ENCODE measurements at regions not wholly inside any gene's neighbourhood (a gene's known extent, or its start where the extent isn't known, plus 50 kb on each side); places are given as distances from the start of the nearest gene placed in this dataset.
"Not testable (repeated sequence)": the region's sequence is repeated elsewhere in the genome, so short reads cannot be mapped to it uniquely, and the experiment has no call there.

- Histone ChIP-seq H3K27ac (ENCODE audit: low read length) (no peak overlapping the region), H3K4me1 (ENCODE audit: control insufficient read depth, insufficient read depth, low read length) (no peaks in the 10 kb centered on the region), H3K4me3 (ENCODE audit: low read length) (no peak overlapping the region), H3K36me3 (ENCODE audit: control insufficient read depth, insufficient read depth, low read length) (no peaks in the 10 kb centered on the region), H3K9me3 (ENCODE audit: control insufficient read depth, insufficient read depth, low read length) (no peaks in the 10 kb centered on the region), H3K27me3 (ENCODE audit: control insufficient read depth, insufficient read depth, low read length) (no peaks in the 10 kb centered on the region)
- no peak for DNase-seq (ENCODE audit: low read depth, low spot score)
- WGBS (ENCODE audit: insufficient coverage, insufficient read length): no CpG with 5 or more reads among the region's 2 CpGs
Observed at GRCh38 chr13:26861941-26862340, 101.4 kb upstream of the GPR12 start.

- Histone ChIP-seq H3K4me1 (ENCODE audit: control insufficient read depth, insufficient read depth, low read length) (no peaks in the 10 kb centered on the region), H3K27me3 (ENCODE audit: control insufficient read depth, insufficient read depth, low read length) (no peaks in the 10 kb centered on the region), H3K9me3 (ENCODE audit: control insufficient read depth, insufficient read depth, low read length) (no peaks in the 10 kb centered on the region), H3K36me3 (ENCODE audit: control insufficient read depth, insufficient read depth, low read length) (no peaks in the 10 kb centered on the region), H3K4me3 (ENCODE audit: low read length) (no peak overlapping the region), H3K27ac (ENCODE audit: low read length) (no peak overlapping the region)
- no CpG with 5 or more reads among the region's 5 CpGs for WGBS (ENCODE audit: insufficient coverage, insufficient read length)
- no peak for DNase-seq (ENCODE audit: low read depth, low spot score)
Observed at GRCh38 chr13:26855921-26856320, 95.3 kb upstream of the GPR12 start.

- no CpG with 5 or more reads among the region's 3 CpGs for WGBS (ENCODE audit: insufficient coverage, insufficient read length)
- Histone ChIP-seq H3K27ac (ENCODE audit: low read length) (no peak overlapping the region), H3K27me3 (ENCODE audit: control insufficient read depth, insufficient read depth, low read length) (no peaks in the 10 kb centered on the region), H3K36me3 (ENCODE audit: control insufficient read depth, insufficient read depth, low read length) (no peaks in the 10 kb centered on the region), H3K4me1 (ENCODE audit: control insufficient read depth, insufficient read depth, low read length) (no peaks in the 10 kb centered on the region), H3K9me3 (ENCODE audit: control insufficient read depth, insufficient read depth, low read length) (no peaks in the 10 kb centered on the region), H3K4me3 (ENCODE audit: low read length) (no peak overlapping the region)
- DNase-seq (ENCODE audit: low read depth, low spot score): no peak
Observed at GRCh38 chr13:26855071-26855470, 94.5 kb upstream of the GPR12 start.

GRCh38 chr13:26853323-26853722, 92.7 kb upstream of the GPR12 start:
- H3K27me3 ChIP-seq (ENCODE audit: control insufficient read depth, insufficient read depth, low read length): no peaks in the 10 kb centered on the region
- H3K36me3 ChIP-seq (ENCODE audit: control insufficient read depth, insufficient read depth, low read length): no peaks in the 10 kb centered on the region
- no peaks in the 10 kb centered on the region for H3K9me3 ChIP-seq (ENCODE audit: control insufficient read depth, insufficient read depth, low read length)
- H3K4me3 ChIP-seq (ENCODE audit: low read length): no peak overlapping the region
- WGBS (ENCODE audit: insufficient coverage, insufficient read length): no CpG with 5 or more reads among the region's 2 CpGs
- no peak overlapping the region for H3K27ac ChIP-seq (ENCODE audit: low read length)
- H3K4me1 ChIP-seq (ENCODE audit: control insufficient read depth, insufficient read depth, low read length): no peaks in the 10 kb centered on the region
- DNase-seq (ENCODE audit: low read depth, low spot score): no peak

GRCh38 chr13:26847281-26847680, 86.7 kb upstream of the GPR12 start:
- Histone ChIP-seq H3K36me3 (ENCODE audit: control insufficient read depth, insufficient read depth, low read length) (no peaks in the 10 kb centered on the region), H3K27ac (ENCODE audit: low read length) (no peak overlapping the region), H3K27me3 (ENCODE audit: control insufficient read depth, insufficient read depth, low read length) (no peaks in the 10 kb centered on the region), H3K4me3 (ENCODE audit: low read length) (no peak overlapping the region), H3K9me3 (ENCODE audit: control insufficient read depth, insufficient read depth, low read length) (no peaks in the 10 kb centered on the region), H3K4me1 (ENCODE audit: control insufficient read depth, insufficient read depth, low read length) (no peaks in the 10 kb centered on the region)
- DNase-seq (ENCODE audit: low read depth, low spot score): no peak
- no CpG with 5 or more reads among the region's 1 CpG for WGBS (ENCODE audit: insufficient coverage, insufficient read length)

GRCh38 chr13:26845063-26845462, 84.5 kb upstream of the GPR12 start:
- not testable (repeated sequence) for H3K36me3 ChIP-seq (ENCODE audit: control insufficient read depth, insufficient read depth, low read length); H3K9me3 ChIP-seq (ENCODE audit: control insufficient read depth, insufficient read depth, low read length); H3K4me3 ChIP-seq (ENCODE audit: low read length); H3K27ac ChIP-seq (ENCODE audit: low read length); H3K27me3 ChIP-seq (ENCODE audit: control insufficient read depth, insufficient read depth, low read length); H3K4me1 ChIP-seq (ENCODE audit: control insufficient read depth, insufficient read depth, low read length); DNase-seq (ENCODE audit: low read depth, low spot score)
- WGBS (ENCODE audit: insufficient coverage, insufficient read length): no CpG with 5 or more reads among the region's 7 CpGs

GRCh38 chr13:26839682-26840081, 79.1 kb upstream of the GPR12 start:
- no peak overlapping the region for H3K27ac ChIP-seq (ENCODE audit: low read length)
- no CpG with 5 or more reads among the region's 4 CpGs for WGBS (ENCODE audit: insufficient coverage, insufficient read length)
- no peaks in the 10 kb centered on the region for H3K27me3 ChIP-seq (ENCODE audit: control insufficient read depth, insufficient read depth, low read length)
- no peaks in the 10 kb centered on the region for H3K36me3 ChIP-seq (ENCODE audit: control insufficient read depth, insufficient read depth, low read length)
- no peak overlapping the region for H3K4me3 ChIP-seq (ENCODE audit: low read length)
- no peaks in the 10 kb centered on the region for H3K9me3 ChIP-seq (ENCODE audit: control insufficient read depth, insufficient read depth, low read length)
- no peaks in the 10 kb centered on the region for H3K4me1 ChIP-seq (ENCODE audit: control insufficient read depth, insufficient read depth, low read length)
- no peak for DNase-seq (ENCODE audit: low read depth, low spot score)

- WGBS (ENCODE audit: insufficient coverage, insufficient read length): no CpG with 5 or more reads among the region's 2 CpGs
- Histone ChIP-seq H3K9me3 (ENCODE audit: control insufficient read depth, insufficient read depth, low read length) (no peaks in the 10 kb centered on the region), H3K4me3 (ENCODE audit: low read length) (no peak overlapping the region), H3K4me1 (ENCODE audit: control insufficient read depth, insufficient read depth, low read length) (no peaks in the 10 kb centered on the region), H3K36me3 (ENCODE audit: control insufficient read depth, insufficient read depth, low read length) (no peaks in the 10 kb centered on the region), H3K27ac (ENCODE audit: low read length) (no peak overlapping the region), H3K27me3 (ENCODE audit: control insufficient read depth, insufficient read depth, low read length) (no peaks in the 10 kb centered on the region; the same call in 1 of the 2 replicates)
- no peak for DNase-seq (ENCODE audit: low read depth, low spot score)
Observed at GRCh38 chr13:26838821-26839220, 78.2 kb upstream of the GPR12 start.

- no peak overlapping the region for H3K27ac ChIP-seq (ENCODE audit: low read length)
- no peak for DNase-seq (ENCODE audit: low read depth, low spot score)
- H3K36me3 ChIP-seq (ENCODE audit: control insufficient read depth, insufficient read depth, low read length): no peaks in the 10 kb centered on the region
- H3K9me3 ChIP-seq (ENCODE audit: control insufficient read depth, insufficient read depth, low read length): no peaks in the 10 kb centered on the region
- H3K4me1 ChIP-seq (ENCODE audit: control insufficient read depth, insufficient read depth, low read length): no peaks in the 10 kb centered on the region
- H3K4me3 ChIP-seq (ENCODE audit: low read length): no peak overlapping the region
- no peaks in the 10 kb centered on the region; the same call in 1 of the 2 replicates for H3K27me3 ChIP-seq (ENCODE audit: control insufficient read depth, insufficient read depth, low read length)
- WGBS (ENCODE audit: insufficient coverage, insufficient read length): no CpG with 5 or more reads among the region's 6 CpGs
Observed at GRCh38 chr13:26837997-26838396, 77.4 kb upstream of the GPR12 start.

GRCh38 chr13:26837102-26837501, 76.5 kb upstream of the GPR12 start:
- DNase-seq (ENCODE audit: low read depth, low spot score): no peak
- no peaks in the 10 kb centered on the region; the same call in 1 of the 2 replicates for H3K27me3 ChIP-seq (ENCODE audit: control insufficient read depth, insufficient read depth, low read length)

GRCh38 chr13:26836626-26837025, 76.0 kb upstream of the GPR12 start:
- H3K27me3 ChIP-seq (ENCODE audit: control insufficient read depth, insufficient read depth, low read length): no peaks in the 10 kb centered on the region; the same call in 1 of the 2 replicates
- DNase-seq (ENCODE audit: low read depth, low spot score): no peak

More at GRCh38 chr13:26837102-26837501, 76.5 kb upstream of the GPR12 start:
- Histone ChIP-seq H3K4me3 (ENCODE audit: low read length) (no peak overlapping the region), H3K9me3 (ENCODE audit: control insufficient read depth, insufficient read depth, low read length) (no peaks in the 10 kb centered on the region), H3K4me1 (ENCODE audit: control insufficient read depth, insufficient read depth, low read length) (no peaks in the 10 kb centered on the region), H3K27ac (ENCODE audit: low read length) (no peak overlapping the region), H3K36me3 (ENCODE audit: control insufficient read depth, insufficient read depth, low read length) (no peaks in the 10 kb centered on the region)
- WGBS (ENCODE audit: insufficient coverage, insufficient read length): no CpG with 5 or more reads among the region's 3 CpGs

More at GRCh38 chr13:26836626-26837025, 76.0 kb upstream of the GPR12 start:
- Histone ChIP-seq H3K27ac (ENCODE audit: low read length) (no peak overlapping the region), H3K36me3 (ENCODE audit: control insufficient read depth, insufficient read depth, low read length) (no peaks in the 10 kb centered on the region), H3K4me3 (ENCODE audit: low read length) (no peak overlapping the region), H3K4me1 (ENCODE audit: control insufficient read depth, insufficient read depth, low read length) (no peaks in the 10 kb centered on the region), H3K9me3 (ENCODE audit: control insufficient read depth, insufficient read depth, low read length) (no peaks in the 10 kb centered on the region)

All from iPS DF 6.9 (cell line).